ENCODE measurements at regions not wholly inside any gene's neighbourhood (a gene's known extent, or its start where the extent isn't known, plus 50 kb on each side); places are given as distances from the start of the nearest gene placed in this dataset.

GRCh38 chr6:163679753-163680152 is 265.2 kb downstream of the QKI start:
- TF ChIP-seq POLR2A (IDR thresholded peaks at IDR 0.05) = no peak
- TF ChIP-seq CTCF (IDR thresholded peaks at IDR 0.05) = no peak
- no peak for TF ChIP-seq EP300 (IDR thresholded peaks at IDR 0.05)
